SK-N-SH treated with all-trans-retinoic acid at 6 μM for 48 hours (cell line): ENCODE measurements at regions not wholly inside any gene's neighbourhood (a gene's known extent, or its start where the extent isn't known, plus 50 kb on each side); places are given as distances from the start of the nearest gene placed in this dataset.
"Not testable (repeated sequence)": the region's sequence is repeated elsewhere in the genome, so short reads cannot be mapped to it uniquely, and the experiment has no call there.

Source experiments
- ATAC-seq: fragments of 200-7000 bp; cut with Tn5 transposase; 3 replicates; pipeline ENCODE4 v1.9.1; 2020; ENCODE audit warnings: mild to moderate bottlenecking, moderate library complexity
- ARNTL ChIP-seq: fragments of 450-650 bp; formaldehyde crosslinking; IDR thresholded peaks from 2 replicates; pipeline ENCODE4 v1.5.0; 2020; ENCODE audit warnings: low read depth, mild to moderate bottlenecking, moderate library complexity, borderline replicate concordance
- BACH2 ChIP-seq: fragments of 250-450 bp; sonication (Bioruptor Pico); IDR thresholded peaks from 2 replicates; pipeline ENCODE4 v1.9.0; 2021; ENCODE audit warnings: mild to moderate bottlenecking, borderline replicate concordance
- CREB5 ChIP-seq: fragments of 250-450 bp; sonication (Bioruptor Pico); IDR thresholded peaks from 2 replicates; pipeline ENCODE4 v1.5.1; 2020; ENCODE audit warnings: low read depth, mild to moderate bottlenecking, moderate library complexity
- CSDC2 ChIP-seq: fragments of 250-450 bp; sonication (Bioruptor Pico); IDR thresholded peaks from 2 replicates; pipeline ENCODE4 v1.5.0; 2020; ENCODE audit warnings: mild to moderate bottlenecking, moderate library complexity
- CSRNP3 ChIP-seq: fragments of 250-450 bp; sonication (Bioruptor Pico); IDR thresholded peaks from 2 replicates; pipeline ENCODE4 v1.5.1; 2021; ENCODE audit warnings: mild to moderate bottlenecking, moderate library complexity
- ESRRG ChIP-seq: fragments of 250-450 bp; sonication (Bioruptor Pico); IDR thresholded peaks from 2 replicates; pipeline ENCODE4 v1.6.1; 2021; ENCODE audit warnings: mild to moderate bottlenecking
- GLIS3 ChIP-seq: fragments of 250-450 bp; sonication (Bioruptor Pico); IDR thresholded peaks from 2 replicates; pipeline ENCODE4 v1.5.0; 2020; ENCODE audit warnings: mild to moderate bottlenecking, moderate library complexity
- ISL1 ChIP-seq: fragments of 250-450 bp; sonication (Bioruptor Pico); IDR thresholded peaks from 2 replicates; pipeline ENCODE4 v2.1.2; 2022; ENCODE audit warnings: mild to moderate bottlenecking, moderate library complexity
- OSR1 ChIP-seq: fragments of 250-450 bp; sonication (Bioruptor Pico); IDR thresholded peaks from 2 replicates; pipeline ENCODE4 v1.8.0; 2022; ENCODE audit warnings: moderate library complexity, mild to moderate bottlenecking, inconsistent platforms
- PATZ1 ChIP-seq: fragments of 250-450 bp; sonication (Bioruptor Pico); IDR thresholded peaks from 2 replicates; pipeline ENCODE4 v1.8.0; 2020; ENCODE audit warnings: mild to moderate bottlenecking, moderate library complexity, borderline replicate concordance
- PPARA ChIP-seq: fragments of 250-450 bp; sonication (Bioruptor Pico); IDR thresholded peaks from 2 replicates; pipeline ENCODE4 v1.5.0; 2020; ENCODE audit warnings: mild to moderate bottlenecking, borderline replicate concordance
- RARB ChIP-seq: fragments of 250-450 bp; sonication (Bioruptor Pico); IDR thresholded peaks from 2 replicates; pipeline ENCODE4 v1.8.0; 2021; ENCODE audit warnings: mild to moderate bottlenecking, moderate library complexity
- SNAI2 ChIP-seq: fragments of 250-450 bp; sonication (Bioruptor Pico); IDR thresholded peaks from 2 replicates; pipeline ENCODE4 v1.5.0; 2020; ENCODE audit warnings: mild to moderate bottlenecking, moderate library complexity
- TCF4 ChIP-seq: fragments of 250-450 bp; sonication (Bioruptor Pico); IDR thresholded peaks from 2 replicates; pipeline ENCODE4 v1.8.0; 2021; ENCODE audit warnings: mild to moderate bottlenecking, moderate library complexity, borderline replicate concordance
- TOX ChIP-seq: fragments of 250-450 bp; sonication (Bioruptor Pico); IDR thresholded peaks from 2 replicates; pipeline ENCODE4 v1.8.0; 2021; ENCODE audit warnings: mild to moderate bottlenecking, moderate library complexity, borderline replicate concordance
- TSHZ2 ChIP-seq: fragments of 250-450 bp; sonication (Bioruptor Pico); IDR thresholded peaks from 2 replicates; pipeline ENCODE4 v1.5.0; 2020; ENCODE audit warnings: mild to moderate bottlenecking, moderate library complexity
- ZC3H10 ChIP-seq: fragments of 250-450 bp; sonication (Bioruptor Pico); IDR thresholded peaks from 2 replicates; pipeline ENCODE4 v1.5.1; 2021; ENCODE audit warnings: mild to moderate bottlenecking, moderate library complexity
- ZFP3 ChIP-seq: fragments of 250-450 bp; sonication (Bioruptor Pico); IDR thresholded peaks from 2 replicates; pipeline ENCODE4 v1.5.0; 2020; ENCODE audit warnings: mild to moderate bottlenecking, moderate library complexity
- ZFP30 ChIP-seq: fragments of 450-650 bp; formaldehyde crosslinking; IDR thresholded peaks from 2 replicates; pipeline ENCODE4 v1.5.0; 2022; ENCODE audit warnings: mild to moderate bottlenecking, moderate library complexity
- ZNF565 ChIP-seq: fragments of 450-650 bp; formaldehyde crosslinking; conservative IDR thresholded peaks from 2 replicates; pipeline ENCODE4 v1.5.0; 2020; ENCODE audit warnings: low read depth, mild to moderate bottlenecking, moderate library complexity
- ZNF70 ChIP-seq: fragments of 450-650 bp; formaldehyde crosslinking; IDR thresholded peaks from 2 replicates; pipeline ENCODE4 v1.5.0; 2020; ENCODE audit warnings: mild to moderate bottlenecking, moderate library complexity
- ZNF8 ChIP-seq: fragments of 450-650 bp; formaldehyde crosslinking; IDR thresholded peaks from 2 replicates; pipeline ENCODE4 v1.5.0; 2020; ENCODE audit warnings: mild to moderate bottlenecking, moderate library complexity

- ATAC-seq, result no peak
- no peak for TF ChIP-seq ZNF70
These were observed 1761.9 kb upstream of the ACO1 start for GRCh38 chr9:30622561-30622960.

- no peak for TF ChIP-seq BACH2 (CRISPR knock-in tag)
- no peak for TF ChIP-seq PATZ1
- no peak for TF ChIP-seq ZFP3 (CRISPR knock-in tag)
- no peak for TF ChIP-seq ISL1 (CRISPR knock-in tag)
- TF ChIP-seq, all 23 proteins: peak for 0
- ATAC-seq, result no peak; the same call in 2 of the 3 replicates
These were observed 1755.4 kb upstream of the ACO1 start for GRCh38 chr9:30628915-30629567.

GRCh38 chr9:30630459-30630858, 1754.0 kb upstream of the ACO1 start:
- no peak for ATAC-seq
- TF ChIP-seq ISL1 (CRISPR knock-in tag), result no peak
- no peak for TF ChIP-seq ESRRG (CRISPR knock-in tag)
- no peak for TF ChIP-seq CSDC2 (CRISPR knock-in tag)
- no peak for TF ChIP-seq CREB5 (CRISPR knock-in tag)
- TF ChIP-seq ZNF8 (CRISPR knock-in tag), result no peak
- TF ChIP-seq PPARA (CRISPR knock-in tag), result no peak
- no peak for TF ChIP-seq RARB
- TF ChIP-seq BACH2 (CRISPR knock-in tag), result no peak
- TF ChIP-seq TOX (CRISPR knock-in tag), result no peak
- no peak for TF ChIP-seq TCF4 (CRISPR knock-in tag)
- TF ChIP-seq TSHZ2, result no peak
- TF ChIP-seq SNAI2, result no peak
- no peak for TF ChIP-seq CSRNP3 (CRISPR knock-in tag)
- no peak for TF ChIP-seq ZFP3 (CRISPR knock-in tag)
- no peak for TF ChIP-seq ZC3H10 (CRISPR knock-in tag)
- no peak for TF ChIP-seq OSR1 (CRISPR knock-in tag)
- TF ChIP-seq GLIS3, result no peak
- no peak for TF ChIP-seq ZFP30
- TF ChIP-seq ZNF565 (CRISPR knock-in tag), result no peak

- not testable (repeated sequence) for ATAC-seq
These were observed 1737.8 kb upstream of the ACO1 start for GRCh38 chr9:30646639-30647038.

GRCh38 chr9:30661925-30662324, 1722.5 kb upstream of the ACO1 start:
- ATAC-seq, result no peak
- TF ChIP-seq BACH2 (CRISPR knock-in tag), result no peak
- no peak for TF ChIP-seq PPARA (CRISPR knock-in tag)
- TF ChIP-seq ZC3H10 (CRISPR knock-in tag), result no peak
- no peak for TF ChIP-seq ESRRG (CRISPR knock-in tag)
- no peak for TF ChIP-seq ARNTL (CRISPR knock-in tag)
- TF ChIP-seq CSRNP3 (CRISPR knock-in tag), result no peak
- TF ChIP-seq ZNF8 (CRISPR knock-in tag), result no peak
- no peak for TF ChIP-seq TSHZ2
- TF ChIP-seq RARB, result no peak
